ENCODE measurements at regions not wholly inside any gene's neighbourhood (a gene's known extent, or its start where the extent isn't known, plus 50 kb on each side); places are given as distances from the start of the nearest gene placed in this dataset.
"Not testable (repeated sequence)": the region's sequence is repeated elsewhere in the genome, so short reads cannot be mapped to it uniquely, and the experiment has no call there.

DNA sequence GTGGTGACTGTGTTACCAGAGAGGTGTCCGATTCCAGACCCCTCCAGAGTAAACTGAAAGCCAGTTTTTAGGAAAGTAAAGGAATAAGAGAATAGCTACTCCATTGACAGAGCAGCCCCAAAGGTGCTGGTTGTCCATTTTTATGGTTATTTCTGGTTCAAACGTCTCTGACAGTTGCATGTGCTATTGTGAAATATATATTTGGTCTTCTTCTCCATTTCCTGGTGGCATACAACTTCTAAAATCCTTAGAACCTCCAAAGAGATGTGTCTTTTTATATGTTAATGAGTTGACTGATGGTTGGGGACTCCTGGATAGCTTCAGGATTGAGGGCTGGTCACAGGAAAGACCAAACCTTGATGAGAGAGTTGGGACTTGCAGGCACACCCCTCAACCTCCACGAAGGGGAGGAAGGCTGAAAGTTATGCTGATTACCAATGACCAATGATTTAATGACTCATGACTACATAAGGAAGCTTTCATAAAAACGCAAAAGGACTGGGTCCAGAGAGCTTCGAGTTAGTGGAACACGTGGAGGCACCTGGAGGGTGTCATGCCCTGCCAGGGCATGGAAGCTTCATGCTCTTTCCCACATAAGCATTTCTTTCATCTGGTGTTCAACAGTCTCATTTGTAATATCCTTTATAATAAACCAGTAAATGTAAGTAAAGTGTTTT, 100.7 kb downstream of the SLC16A1 start:
- DNase-seq: no peak

- DNase-seq: not testable (repeated sequence)
Measured at GRCh38 chr1:112854368-112854984, 101.5 kb downstream of the SLC16A1 start.

DNA sequence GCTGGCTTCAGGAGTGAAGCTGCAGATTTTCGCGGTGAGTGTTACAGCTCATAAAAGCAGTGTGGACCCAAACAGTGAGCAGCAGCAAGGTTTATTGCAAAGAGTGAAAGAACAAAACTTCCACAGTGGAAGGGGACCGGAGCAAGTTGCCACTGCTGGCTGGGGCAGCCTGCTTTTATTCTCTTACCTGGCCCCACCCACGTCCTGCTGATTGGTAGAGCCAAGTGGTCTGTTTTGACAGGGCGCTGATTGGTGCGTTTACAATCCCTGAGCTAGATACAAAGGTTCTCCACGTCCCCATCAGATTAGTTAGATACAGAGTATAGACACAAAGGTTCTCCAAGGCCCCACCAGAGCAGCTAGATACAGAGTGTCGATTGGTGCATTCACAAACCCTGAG, 102.1 kb downstream of the SLC16A1 start:
- not testable (repeated sequence) for DNase-seq

DNA sequence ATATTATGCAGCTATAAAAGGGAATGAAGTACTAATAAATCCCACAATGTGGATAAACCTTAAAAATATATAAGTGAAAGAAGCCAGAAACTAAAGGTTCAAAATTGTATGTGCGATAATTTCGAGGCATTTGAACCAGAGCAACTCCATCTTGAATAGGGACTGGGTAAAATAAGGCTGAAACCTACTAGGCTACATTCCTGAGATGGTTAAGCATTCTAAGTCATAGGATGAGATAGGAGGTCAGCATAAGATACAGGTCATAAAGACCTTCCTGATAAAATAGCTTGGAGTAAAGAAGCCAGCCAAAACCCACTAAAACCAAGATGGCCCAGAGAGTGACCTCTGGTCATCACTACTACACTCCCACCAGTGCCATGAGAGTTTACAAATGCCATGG, 103.1 kb downstream of the SLC16A1 start:
- no peak for DNase-seq

DNA sequence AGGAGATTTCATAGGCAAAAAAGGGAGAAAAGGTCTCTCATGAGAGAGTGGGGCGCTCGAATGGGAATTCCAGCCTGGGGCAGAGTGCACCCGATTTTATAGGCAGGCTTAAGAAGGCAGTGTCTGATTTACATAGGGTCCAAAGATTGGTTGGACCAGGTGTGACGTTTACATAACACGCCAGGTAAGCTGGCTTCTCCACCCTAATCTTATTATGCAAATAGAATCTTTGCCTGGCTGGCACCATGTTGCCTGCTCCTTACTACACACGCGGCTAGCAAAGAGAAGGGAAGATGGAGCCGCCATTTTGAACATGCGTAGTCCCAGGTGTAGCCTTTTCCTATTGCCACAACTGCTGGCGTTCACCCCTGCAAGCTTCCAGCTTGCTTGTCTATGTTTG, 103.7 kb downstream of the SLC16A1 start:
- no peak for DNase-seq

DNA sequence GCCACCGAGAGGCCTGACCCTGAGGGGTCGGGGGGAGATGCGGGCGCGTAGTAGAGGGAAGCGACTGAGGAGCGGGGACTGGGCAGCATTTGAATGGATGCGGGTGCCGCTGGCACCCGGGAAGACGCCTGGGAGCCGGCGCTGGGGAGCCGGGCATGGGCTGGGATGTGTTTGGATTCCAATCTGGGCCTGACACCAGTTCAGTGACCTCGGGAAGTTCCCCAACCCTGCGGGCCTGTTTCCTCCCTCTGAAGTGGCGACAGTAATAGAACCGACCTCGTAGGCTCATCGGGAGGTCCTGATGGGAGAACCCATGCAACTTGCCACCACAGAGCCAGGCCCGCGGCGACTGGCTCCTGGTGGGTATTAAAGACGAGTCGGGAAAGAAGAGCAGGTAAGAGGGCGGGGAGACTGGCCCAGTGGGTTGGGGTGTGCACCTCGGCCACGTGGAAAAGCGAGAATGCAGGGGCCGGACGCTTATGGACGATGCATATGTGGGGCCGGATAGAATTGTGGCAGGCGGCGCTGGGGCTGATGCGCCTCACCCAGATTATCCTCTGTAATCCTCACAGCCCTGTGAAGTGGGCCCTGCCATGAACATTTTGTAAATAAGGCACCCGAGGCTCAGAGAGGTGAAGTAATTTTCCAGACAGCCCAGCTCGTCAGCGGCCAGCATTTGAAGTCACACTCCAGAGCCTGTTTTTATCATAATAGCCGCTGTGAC, 105.8 kb downstream of the SLC16A1 start:
- no peak for DNase-seq

- DNase-seq: no peak
Measured at GRCh38 chr1:112849425-112850033, 106.5 kb downstream of the SLC16A1 start.

- no peak for DNase-seq
Measured at GRCh38 chr1:112841825-112842224, 114.2 kb downstream of the SLC16A1 start.

GRCh38 chr1:112840631-112841624, 115.1 kb downstream of the SLC16A1 start:
- DNase-seq: no peak

GRCh38 chr1:112836642-112837041, 119.4 kb downstream of the SLC16A1 start:
- DNase-seq: no peak

GRCh38 chr1:112833806-112834205, 118.7 kb upstream of the PPM1J start:
- no peak for DNase-seq

DNA sequence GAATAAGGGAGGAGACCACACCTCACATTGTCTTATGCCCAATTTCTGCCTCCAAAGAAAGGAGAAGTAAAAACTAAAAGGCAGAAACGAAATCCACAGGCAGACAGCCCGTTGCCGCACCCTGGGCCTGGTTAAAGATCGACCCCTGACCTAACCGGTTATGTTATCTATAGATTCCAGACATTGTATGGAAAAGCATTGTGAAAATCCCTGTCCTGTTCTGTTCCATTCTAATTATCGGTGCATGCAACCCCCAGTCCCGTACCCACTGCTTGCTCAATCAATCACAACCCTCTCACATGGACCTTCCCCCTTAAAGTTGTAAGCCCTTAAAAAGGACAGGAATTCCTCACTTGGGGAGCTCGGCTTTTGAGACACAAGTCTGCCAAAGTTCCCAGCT, 117.1 kb upstream of the PPM1J start:
- not testable (repeated sequence) for DNase-seq

- DNase-seq: not testable (repeated sequence)
Measured at GRCh38 chr1:112829691-112830090, 114.6 kb upstream of the PPM1J start.

DNA sequence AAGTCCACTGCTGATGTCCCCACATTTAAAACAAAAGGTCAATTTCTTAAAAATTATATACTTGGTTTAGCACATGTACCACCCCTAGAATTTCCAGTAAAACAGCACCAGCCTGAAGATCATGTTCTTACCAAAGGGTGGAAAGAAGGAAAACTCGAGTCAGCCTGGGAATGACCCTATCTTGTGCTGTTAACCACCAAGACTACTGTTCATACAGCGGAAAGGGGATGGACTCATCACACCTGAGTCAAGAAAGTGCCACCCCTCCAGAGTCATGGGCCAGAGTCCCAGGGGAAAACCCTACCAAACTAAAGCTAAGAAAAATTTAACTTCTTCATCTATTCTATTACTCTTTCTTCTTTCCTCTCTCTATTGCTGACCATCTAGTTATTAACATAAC, 113.6 kb upstream of the PPM1J start:
- DNase-seq: no peak

GRCh38 chr1:112827391-112827790, 112.3 kb upstream of the PPM1J start:
- DNase-seq: not testable (repeated sequence)

GRCh38 chr1:112826217-112826944, 111.2 kb upstream of the PPM1J start:
- no peak for DNase-seq

DNA sequence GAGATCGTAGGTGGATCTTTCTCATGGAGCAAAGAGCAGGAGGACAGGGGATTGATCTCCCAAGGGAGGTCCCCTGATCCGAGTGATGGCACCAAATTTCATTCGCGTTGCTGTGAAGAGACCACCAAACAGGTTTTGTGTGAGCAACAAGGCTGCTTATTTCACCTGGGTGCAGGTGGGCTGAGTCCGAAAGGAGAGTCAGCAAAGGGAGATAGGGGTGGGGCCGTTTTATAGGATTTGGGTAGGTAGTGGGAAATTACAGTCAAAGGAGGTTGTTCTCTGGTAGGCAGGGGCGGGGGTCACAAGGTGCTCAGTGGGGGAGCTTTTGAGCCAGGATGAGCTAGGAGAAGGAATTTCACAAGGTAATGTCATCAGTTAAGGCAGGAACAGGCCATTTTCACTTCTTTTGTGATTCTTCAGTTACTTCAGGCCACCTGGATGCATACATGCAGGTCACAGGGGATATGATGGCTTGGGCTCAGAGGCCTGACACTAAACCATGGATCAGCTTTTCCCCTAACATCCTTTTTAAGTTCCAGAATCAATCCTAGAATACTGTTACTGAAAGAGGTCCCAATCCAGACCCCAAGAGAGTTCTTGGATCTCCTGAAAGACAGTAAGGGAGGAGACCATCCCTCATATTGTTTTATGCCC, 110.6 kb upstream of the PPM1J start:
- not testable (repeated sequence) for DNase-seq

- not testable (repeated sequence) for DNase-seq
Measured at GRCh38 chr1:112825075-112825474, 109.9 kb upstream of the PPM1J start.

GRCh38 chr1:112821307-112822063, 106.4 kb upstream of the PPM1J start:
- not testable (repeated sequence) for DNase-seq

DNA sequence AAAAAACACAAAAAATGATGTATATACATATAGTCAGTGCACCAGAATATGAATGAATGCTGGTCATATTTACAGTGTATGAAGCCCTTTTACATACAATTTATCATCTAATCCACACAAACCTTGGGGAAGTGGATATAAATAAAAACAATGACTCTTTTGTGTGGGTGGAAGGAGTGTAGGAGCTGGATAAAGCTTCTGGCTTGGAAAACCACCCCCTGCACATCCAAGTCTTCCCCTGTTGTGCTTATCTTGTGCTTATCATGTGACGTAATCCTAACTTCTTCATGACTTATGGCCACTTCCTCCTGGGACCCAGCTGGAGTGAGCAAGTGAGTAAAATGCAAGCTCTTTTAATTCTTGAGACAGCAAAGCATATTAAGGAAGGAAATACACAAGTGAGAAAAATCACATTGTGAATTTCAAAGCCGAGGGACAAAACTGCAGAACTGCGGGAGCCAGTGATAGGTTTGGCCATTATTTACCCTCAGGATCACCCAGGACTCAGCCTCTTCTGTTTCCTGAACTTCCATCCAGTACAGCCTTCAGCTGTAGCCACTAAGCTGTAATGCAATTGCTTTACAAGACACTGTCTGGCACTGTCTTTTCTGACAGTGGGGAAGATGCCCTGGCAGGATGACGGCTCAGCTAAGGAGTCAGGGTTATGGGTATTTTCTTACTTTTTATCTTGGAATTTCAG, 104.0 kb upstream of the PPM1J start:
- no peak for DNase-seq
